ENCODE measurements at regions not wholly inside any gene's neighbourhood (a gene's known extent, or its start where the extent isn't known, plus 50 kb on each side); places are given as distances from the start of the nearest gene placed in this dataset.
A peak's percentile ranks its signal among the peaks of the same experiment; 100 is the strongest.

GRCh38 chr12:19998411-19998810 is 369.9 kb upstream of the PDE3A start:
- Histone ChIP-seq H3K36me3 (no peaks in the 10 kb centered on the region), H3K27me3 (no peaks in the 10 kb centered on the region), H3K4me1 (peaks cover 0 to 20% (median 2%) of the 10 kb centered on the region in 12 donors), H3K4me3 (no peak overlapping the region), H3K27ac (peak overlapping the region in 2 of 12 donors; percentile 63 to 70), H3K9me3 (peaks cover 0 to 8% (median 0%) of the 10 kb centered on the region in 12 donors)
- 87 to 96% (median 92%) methylated on average over 1 of the region's 1 CpG for WGBS, 4 donors
- ATAC-seq (no peak), DNase-seq (no peak)
- TF ChIP-seq POLR2A (IDR thresholded peaks at IDR 0.05) (no peak), CTCF (IDR thresholded peaks at IDR 0.05) (no peak)
- intact Hi-C loops (cut with DNase I), result loop anchor here in 3 of 10 donors (10.0 kb wide), 3 partner anchors 244 to 376 kb away; partner anchors contain the start of gene PDE3A (in 2 of the 3)

GRCh38 chr12:19998961-19999804 is 369.2 kb upstream of the PDE3A start:
- Histone ChIP-seq H3K4me3 (no peak overlapping the region), H3K4me1 (peaks cover 0 to 20% (median 2%) of the 10 kb centered on the region in 12 donors), H3K27me3 (no peaks in the 10 kb centered on the region)

GRCh38 chr12:19999805-20000138 is 368.6 kb upstream of the PDE3A start:
- intact Hi-C loops (cut with DNase I), result loop anchor here in 4 of 10 donors (5.0 to 10.0 kb wide), 5 partner anchors 245 to 375 kb away; partner anchors contain the start of gene PDE3A (in 3 of the 4)
- Histone ChIP-seq H3K27me3 (no peaks in the 10 kb centered on the region), H3K9me3 (peaks cover 0 to 4% (median 0%) of the 10 kb centered on the region in 12 donors), H3K27ac (peak overlapping the region in 11 of 12 donors; percentile 6 to 82 (median 60)), H3K4me3 (no peak overlapping the region), H3K4me1 (peaks cover 0 to 20% (median 2%) of the 10 kb centered on the region in 12 donors), H3K36me3 (no peaks in the 10 kb centered on the region)
- peak in 2 of 4 donors; percentile 15 to 19 for ATAC-seq
- DNase-seq, result no peak
- WGBS, 4 donors, result 49 to 71% (median 54%) methylated on average over 1 of the region's 1 CpG
- TF ChIP-seq CTCF (IDR thresholded peaks at IDR 0.05) (no peak), POLR2A (IDR thresholded peaks at IDR 0.05) (no peak)

More at GRCh38 chr12:19998961-19999804, 369.2 kb upstream of the PDE3A start:
- intact Hi-C loops (cut with DNase I), result loop anchor here in 3 of 10 donors (10.0 kb wide), 3 partner anchors 244 to 376 kb away; partner anchors contain the start of gene PDE3A (in 2 of the 3)
- peaks cover 0 to 4% (median 0%) of the 10 kb centered on the region in 12 donors for H3K9me3 ChIP-seq
- H3K36me3 ChIP-seq, result no peaks in the 10 kb centered on the region
- peak; percentile 35 to 64 (median 52) for ATAC-seq
- 49 to 55% (median 53%) methylated on average over 5 of the region's 5 CpGs for WGBS, 4 donors
- TF ChIP-seq POLR2A (IDR thresholded peaks at IDR 0.05) (no peak), CTCF (IDR thresholded peaks at IDR 0.05) (no peak)
- no peak for DNase-seq
- H3K27ac ChIP-seq, result peak overlapping the region in 11 of 12 donors; percentile 6 to 82 (median 60)

GRCh38 chr12:20000229-20000849 is 368.0 kb upstream of the PDE3A start:
- Histone ChIP-seq H3K27me3 (no peaks in the 10 kb centered on the region), H3K9me3 (peaks cover 0 to 4% (median 0%) of the 10 kb centered on the region in 12 donors), H3K4me1 (peaks cover 0 to 20% (median 2%) of the 10 kb centered on the region in 12 donors), H3K27ac (peak overlapping the region; percentile 2 to 82 (median 54)), H3K36me3 (no peaks in the 10 kb centered on the region), H3K4me3 (no peak overlapping the region)
- intact Hi-C loops (cut with DNase I), result loop anchor here in 2 of 10 donors (5.0 to 10.0 kb wide), 2 partner anchors 274 to 367 kb away; partner anchors contain the start of gene PDE3A (in 1 of the 2)
- 11 to 18% (median 16%) methylated on average over 4 of the region's 4 CpGs for WGBS, 4 donors
- DNase-seq, result no peak
- TF ChIP-seq POLR2A (IDR thresholded peaks at IDR 0.05) (no peak), CTCF (IDR thresholded peaks at IDR 0.05) (no peak)
- ATAC-seq, result peak; percentile 63 to 83 (median 72)

Data from heart left ventricle (tissue), 16 donors.